ENCODE measurements at regions not wholly inside any gene's neighbourhood (a gene's known extent, or its start where the extent isn't known, plus 50 kb on each side); places are given as distances from the start of the nearest gene placed in this dataset.

DNA sequence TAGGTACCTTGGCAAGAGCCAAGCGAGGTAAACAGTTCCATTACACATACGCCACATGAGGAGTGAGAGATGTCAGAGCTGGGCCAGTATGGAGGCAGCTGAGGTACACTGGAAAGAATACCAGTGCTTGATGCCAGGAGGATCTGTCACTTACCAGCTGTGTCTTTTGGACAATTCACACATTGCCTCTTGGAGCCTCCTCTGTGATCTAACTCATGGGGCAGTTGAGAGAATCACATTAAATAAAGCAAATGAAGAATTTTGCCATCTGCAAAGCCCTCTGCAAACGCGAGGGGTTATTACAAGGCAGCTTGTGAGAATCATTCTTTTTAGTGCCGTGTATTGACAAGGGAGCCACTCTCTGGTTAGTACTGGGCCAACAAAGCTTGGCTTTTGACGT lies 429.7 kb upstream of the KLF4 start:
- TF ChIP-seq, protein P1, sequence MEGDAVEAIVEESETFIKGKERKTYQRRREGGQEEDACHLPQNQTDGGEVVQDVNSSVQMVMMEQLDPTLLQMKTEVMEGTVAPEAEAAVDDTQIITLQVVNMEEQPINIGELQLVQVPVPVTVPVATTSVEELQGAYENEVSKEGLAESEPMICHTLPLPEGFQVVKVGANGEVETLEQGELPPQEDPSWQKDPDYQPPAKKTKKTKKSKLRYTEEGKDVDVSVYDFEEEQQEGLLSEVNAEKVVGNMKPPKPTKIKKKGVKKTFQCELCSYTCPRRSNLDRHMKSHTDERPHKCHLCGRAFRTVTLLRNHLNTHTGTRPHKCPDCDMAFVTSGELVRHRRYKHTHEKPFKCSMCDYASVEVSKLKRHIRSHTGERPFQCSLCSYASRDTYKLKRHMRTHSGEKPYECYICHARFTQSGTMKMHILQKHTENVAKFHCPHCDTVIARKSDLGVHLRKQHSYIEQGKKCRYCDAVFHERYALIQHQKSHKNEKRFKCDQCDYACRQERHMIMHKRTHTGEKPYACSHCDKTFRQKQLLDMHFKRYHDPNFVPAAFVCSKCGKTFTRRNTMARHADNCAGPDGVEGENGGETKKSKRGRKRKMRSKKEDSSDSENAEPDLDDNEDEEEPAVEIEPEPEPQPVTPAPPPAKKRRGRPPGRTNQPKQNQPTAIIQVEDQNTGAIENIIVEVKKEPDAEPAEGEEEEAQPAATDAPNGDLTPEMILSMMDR (IDR thresholded peaks at IDR 0.05) = no peak
- no peak for TF ChIP-seq EZH2 (IDR thresholded peaks at IDR 0.05; ENCODE audit: borderline replicate concordance, insufficient read depth, low read depth, low read length, poor library complexity, severe bottlenecking)

Data from B cell (primary cell).